ENCODE measurements at regions not wholly inside any gene's neighbourhood (a gene's known extent, or its start where the extent isn't known, plus 50 kb on each side); places are given as distances from the start of the nearest gene placed in this dataset. TPM values are rescaled to one million over a fixed set of nuclear protein-coding genes. Genes with fewer than 3 reads are reported as not detected.
"Not testable (repeated sequence)": the region's sequence is repeated elsewhere in the genome, so short reads cannot be mapped to it uniquely, and the experiment has no call there.

- no peak for DNase-seq (ENCODE audit: low spot score)
Measured at GRCh38 chr6:15739353-15739752, 76.5 kb upstream of the DTNBP1 start.

- not testable (repeated sequence) for DNase-seq (ENCODE audit: low spot score)
Measured at GRCh38 chr6:15738195-15738594, 75.4 kb upstream of the DTNBP1 start.

DNA sequence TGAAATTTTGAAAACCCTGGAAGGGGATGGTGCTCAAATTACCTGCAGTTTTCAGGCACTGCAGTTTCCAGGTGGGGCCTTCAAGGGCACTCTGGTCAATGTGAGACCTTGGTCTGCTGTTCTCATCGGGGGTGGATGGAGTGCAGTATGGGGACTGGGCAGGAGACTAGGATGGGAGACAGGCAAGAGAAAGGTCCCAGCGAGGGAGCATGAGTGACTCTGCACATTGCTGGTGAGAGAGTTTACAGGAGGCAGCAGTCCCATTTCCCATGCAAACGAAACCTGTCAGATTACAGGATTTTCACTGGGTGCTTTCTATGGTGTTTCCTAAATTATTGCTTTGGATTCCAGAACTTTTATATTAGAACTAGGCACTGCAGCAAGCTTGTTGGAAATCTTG lies 73.5 kb upstream of the DTNBP1 start:
- DNase-seq (ENCODE audit: low spot score) = no peak

- DNase-seq (ENCODE audit: low spot score) = no peak
Measured at GRCh38 chr6:15735567-15736265, 72.9 kb upstream of the DTNBP1 start.

DNA sequence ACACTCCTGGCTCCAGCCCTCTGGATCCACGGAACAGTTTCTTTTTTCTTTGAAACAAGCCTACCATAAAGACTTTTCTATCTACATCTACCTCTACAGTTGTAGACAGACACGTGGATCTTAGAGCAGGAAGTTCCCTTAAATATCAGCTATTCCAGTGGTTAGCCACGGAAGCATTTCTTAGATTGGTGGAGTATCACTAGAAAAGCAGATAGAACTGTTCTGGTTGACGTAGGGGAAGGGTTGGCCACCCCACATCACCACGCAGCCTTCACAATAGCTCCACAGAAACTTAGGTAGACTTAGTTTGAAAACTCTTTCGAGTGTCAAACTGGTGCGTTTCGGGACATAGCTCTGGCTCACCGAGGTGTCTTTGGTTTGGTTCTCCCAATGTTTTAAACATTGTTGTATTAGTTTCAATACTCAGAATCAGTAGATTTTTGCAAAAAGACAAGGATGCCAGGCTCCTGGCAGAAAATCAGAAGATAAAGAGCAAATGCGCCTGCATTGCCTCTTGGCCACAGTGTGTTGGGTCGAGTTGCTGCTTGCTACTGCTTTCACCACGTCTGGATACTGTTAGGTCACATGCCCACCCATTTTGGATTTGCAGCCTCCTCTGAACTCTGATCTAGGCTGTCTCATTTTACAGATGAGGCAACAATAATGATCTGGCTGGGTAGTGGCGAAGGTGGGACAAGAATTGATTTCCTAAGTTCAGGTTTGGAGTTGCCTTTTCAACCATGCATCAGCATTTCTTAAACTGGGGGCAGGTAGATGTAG lies 71.5 kb upstream of the DTNBP1 start:
- DNase-seq (ENCODE audit: low spot score) = no peak

- no peak for DNase-seq (ENCODE audit: low spot score)
Measured at GRCh38 chr6:15730922-15731321, 68.1 kb upstream of the DTNBP1 start.

DNA sequence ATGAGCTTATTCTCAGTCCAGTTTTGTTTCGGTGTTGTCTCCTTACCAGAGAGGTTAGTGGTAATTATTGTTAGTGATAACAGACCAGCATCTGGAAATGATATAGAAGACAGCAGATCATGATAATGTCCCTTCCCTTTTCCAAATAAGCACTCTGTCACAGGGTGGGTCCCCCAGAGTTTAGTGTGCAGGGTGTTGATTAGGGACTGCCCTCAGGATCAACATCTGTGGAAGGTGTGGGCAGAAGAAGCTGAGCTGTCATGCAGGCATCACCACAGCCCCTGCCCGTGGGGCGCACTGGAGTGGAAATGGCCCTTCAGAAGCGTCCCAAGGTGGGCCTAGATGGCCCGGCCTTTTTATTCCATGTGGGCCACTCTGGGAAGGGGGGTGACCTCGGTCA lies 67.6 kb upstream of the DTNBP1 start:
- no peak for DNase-seq (ENCODE audit: low spot score)

DNA sequence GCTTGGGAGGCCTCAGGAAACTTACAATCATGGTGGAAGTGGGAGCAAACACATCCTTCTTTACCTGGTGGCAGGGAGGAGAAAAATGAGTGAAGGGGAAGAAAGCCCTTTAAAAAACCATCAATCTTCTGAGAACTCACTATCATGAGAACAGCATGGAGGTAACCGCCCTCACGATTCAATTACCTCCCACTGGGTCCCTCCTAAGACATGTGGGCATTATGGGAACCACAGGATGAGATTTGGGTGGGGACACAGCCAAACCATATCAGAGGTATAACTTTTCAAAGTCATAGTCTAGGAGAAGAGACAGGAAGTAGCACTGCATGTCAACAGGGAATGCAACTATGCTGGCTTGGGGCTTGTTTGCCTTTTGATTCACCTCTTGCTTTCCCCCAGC lies 59.9 kb upstream of the DTNBP1 start:
- no peak for DNase-seq (ENCODE audit: low spot score)

- no peak for DNase-seq (ENCODE audit: low spot score)
Measured at GRCh38 chr6:15716889-15717288, 54.1 kb upstream of the DTNBP1 start.

- DNase-seq (ENCODE audit: low spot score) = no peak
Measured at GRCh38 chr6:15715851-15716250, 53.0 kb upstream of the DTNBP1 start.

GRCh38 chr6:15715060-15715459 lies 52.2 kb upstream of the DTNBP1 start:
- no peak for DNase-seq (ENCODE audit: low spot score)

- no peak for DNase-seq (ENCODE audit: low spot score)
Measured at GRCh38 chr6:15714658-15715057, 51.8 kb upstream of the DTNBP1 start.

DNA sequence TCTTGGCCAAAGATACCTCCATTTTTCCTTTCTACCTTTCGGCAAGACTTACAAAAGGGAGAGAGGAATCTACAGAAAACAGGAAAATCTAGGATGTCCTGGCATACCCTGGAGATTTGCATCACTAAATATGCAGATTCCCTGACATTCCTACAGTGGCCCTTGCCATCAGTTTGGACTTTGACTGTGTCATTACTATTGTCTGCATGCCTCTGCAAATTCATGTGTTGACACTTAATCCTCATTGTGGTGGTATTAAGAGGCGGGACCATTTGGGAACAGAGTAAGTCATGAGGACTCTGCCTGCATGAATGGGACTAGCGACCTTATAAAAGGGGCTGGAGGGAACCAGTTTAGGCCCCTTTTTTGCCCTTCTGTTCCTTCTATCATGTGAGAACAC lies 50.5 kb upstream of the DTNBP1 start:
- no peak for DNase-seq (ENCODE audit: low spot score)

DNA sequence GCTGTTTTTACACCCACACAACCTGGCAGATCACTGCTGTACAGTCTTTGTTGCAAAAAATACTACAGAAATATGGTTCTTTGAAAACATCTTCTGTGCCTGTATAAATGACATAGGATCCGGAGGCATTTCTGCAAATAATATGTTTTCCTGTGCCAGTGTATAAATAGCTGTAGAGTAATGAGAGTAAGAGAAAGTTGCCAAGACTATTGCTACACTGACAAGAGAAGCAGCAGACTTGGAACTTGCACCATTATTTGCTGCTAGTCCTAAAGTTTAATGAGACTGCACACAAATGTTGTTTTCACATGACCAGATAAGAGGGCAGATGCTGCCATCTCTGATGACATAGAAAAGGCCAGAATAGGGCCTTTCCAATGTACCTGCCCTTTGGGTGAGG lies 50.0 kb upstream of the DTNBP1 start:
- DNase-seq (ENCODE audit: low spot score) = no peak

Small RNA genes in the stretch of these regions (small RNA-seq; reads per million reads assigned to genes)
- not detected for gene AL365265.1
